BE2C (cell line): ENCODE measurements at regions not wholly inside any gene's neighbourhood (a gene's known extent, or its start where the extent isn't known, plus 50 kb on each side); places are given as distances from the start of the nearest gene placed in this dataset.

ENCODE experiments used
- DNase-seq: peaks from one replicate; pipeline ENCODE4 v3.0.0-alpha.2; 2020
- H3K27me3 ChIP-seq: fragments of 250-450 bp; sonication (Bioruptor Pico); 2 replicates; pipeline ENCODE4 v1.5.1; 2020; ENCODE audit warnings: mild to moderate bottlenecking
- H3K36me3 ChIP-seq: fragments of 250-450 bp; sonication (Bioruptor Pico); 2 replicates; pipeline ENCODE4 v1.5.1; 2020; ENCODE audit warnings: mild to moderate bottlenecking
- H3K4me1 ChIP-seq: fragments of 250-450 bp; sonication (Bioruptor Pico); 2 replicates; pipeline ENCODE4 v1.5.1; 2020
- H3K4me3 ChIP-seq: 2 replicates; pipeline ENCODE4 v1.5.1; 2011; ENCODE audit warnings: low read depth, low read length
- H3K9me3 ChIP-seq: fragments of 250-450 bp; sonication (Bioruptor Pico); 2 replicates; pipeline ENCODE4 v1.5.1; 2020
- CTCF ChIP-seq: IDR thresholded peaks from 2 replicates; pipeline ENCODE4 v1.5.1; 2012; ENCODE audit warnings: mild to moderate bottlenecking, low read depth, low read length

DNA sequence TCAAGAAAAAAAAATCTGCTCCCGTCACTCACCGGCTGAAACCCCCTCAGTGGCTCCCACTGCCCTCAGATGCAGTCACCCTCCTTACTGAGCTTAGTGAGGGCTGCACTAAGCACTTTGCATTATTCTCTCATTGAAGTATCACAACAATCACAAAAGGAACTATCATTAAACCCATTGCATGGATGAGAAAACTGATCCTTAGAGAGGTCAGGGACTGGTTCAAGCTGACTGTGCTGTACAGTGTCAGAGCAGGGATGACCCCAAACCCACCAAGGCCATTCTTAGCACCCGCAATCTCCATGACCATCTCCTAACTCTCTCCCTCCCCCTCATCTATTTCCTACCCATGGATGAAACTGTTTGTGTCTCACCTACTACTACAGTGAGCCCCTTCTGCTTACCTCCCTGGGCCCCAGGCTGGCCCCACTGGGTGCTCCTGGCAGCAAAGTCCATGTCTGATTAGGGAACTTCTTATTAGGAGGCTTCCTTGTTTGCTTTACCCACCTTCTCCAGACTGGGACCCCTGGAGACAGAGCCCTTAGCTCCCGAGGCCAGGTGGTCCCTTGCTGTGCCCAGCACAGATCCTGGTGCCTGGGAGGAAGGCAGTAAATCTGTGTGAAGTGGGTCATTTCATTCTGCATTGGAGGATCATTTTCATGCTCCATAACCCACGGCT, 139.3 kb upstream of the ID2 start:
- TF ChIP-seq CTCF: no peak
- Histone ChIP-seq H3K27me3 (no peaks in the 10 kb centered on the region), H3K9me3 (no peaks in the 10 kb centered on the region), H3K36me3 (no peaks in the 10 kb centered on the region), H3K4me1 (peaks cover 47% of the 10 kb centered on the region), H3K4me3 (no peak overlapping the region)
- no peak for DNase-seq

- no peak for DNase-seq
- peaks cover 45% of the 10 kb centered on the region for H3K4me1 ChIP-seq
- H3K4me3 ChIP-seq: no peak overlapping the region
- no peaks in the 10 kb centered on the region for H3K9me3 ChIP-seq
- no peaks in the 10 kb centered on the region for H3K36me3 ChIP-seq
- no peaks in the 10 kb centered on the region for H3K27me3 ChIP-seq
- no peak for TF ChIP-seq CTCF
These were observed 138.8 kb upstream of the ID2 start for GRCh38 chr2:8543060-8543382.

GRCh38 chr2:8543383-8544170, 138.3 kb upstream of the ID2 start:
- H3K36me3 ChIP-seq: no peaks in the 10 kb centered on the region
- peak; percentile 74 for DNase-seq
- H3K4me1 ChIP-seq: peaks cover 42% of the 10 kb centered on the region
- no peaks in the 10 kb centered on the region for H3K27me3 ChIP-seq
- TF ChIP-seq CTCF: no peak
- peak overlapping the region; percentile 14; the same call in 1 of the 2 replicates for H3K4me3 ChIP-seq
- H3K9me3 ChIP-seq: no peaks in the 10 kb centered on the region

- no peak for DNase-seq
- no peaks in the 10 kb centered on the region for H3K9me3 ChIP-seq
- H3K36me3 ChIP-seq: no peaks in the 10 kb centered on the region
- no peak for TF ChIP-seq CTCF
- H3K4me1 ChIP-seq: peaks cover 35% of the 10 kb centered on the region
- H3K27me3 ChIP-seq: no peaks in the 10 kb centered on the region
- H3K4me3 ChIP-seq: no peak overlapping the region
These were observed 137.6 kb upstream of the ID2 start for GRCh38 chr2:8544171-8544785.

- peak; percentile 62 for TF ChIP-seq CTCF
- peak; percentile 90 for DNase-seq
- H3K4me3 ChIP-seq: no peak overlapping the region
- no peaks in the 10 kb centered on the region for H3K9me3 ChIP-seq
- no peaks in the 10 kb centered on the region for H3K27me3 ChIP-seq
- H3K4me1 ChIP-seq: peaks cover 29% of the 10 kb centered on the region
- no peaks in the 10 kb centered on the region for H3K36me3 ChIP-seq
These were observed 136.8 kb upstream of the ID2 start for GRCh38 chr2:8544786-8545694.
